ENCODE measurements at regions not wholly inside any gene's neighbourhood (a gene's known extent, or its start where the extent isn't known, plus 50 kb on each side); places are given as distances from the start of the nearest gene placed in this dataset.
A peak's percentile ranks its signal among the peaks of the same experiment; 100 is the strongest.

DNA sequence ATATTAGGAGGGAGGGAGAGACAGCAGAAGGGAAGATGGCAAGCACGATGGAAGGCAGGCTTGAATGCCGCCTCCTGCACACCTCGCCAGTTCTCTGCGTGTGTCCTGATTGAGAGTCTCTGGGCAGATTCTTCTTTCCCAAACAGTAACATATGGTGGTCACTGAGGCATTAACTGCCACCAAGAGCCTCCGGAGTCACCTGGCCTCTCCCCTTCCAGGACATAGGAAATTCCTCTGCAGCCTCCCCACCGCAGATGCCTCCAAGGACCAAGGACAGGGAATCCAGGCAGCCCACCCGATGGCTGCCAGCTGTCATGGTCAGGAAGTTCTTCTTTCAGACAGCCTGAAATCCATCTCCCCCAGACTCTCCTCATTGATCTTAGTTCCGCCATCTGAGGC lies 149.3 kb downstream of the ENGASE start:
- Mint-ChIP-seq H3K27me3 (peaks cover 24% of the 10 kb centered on the region), H3K4me1 (no peaks in the 10 kb centered on the region), H3K9me3 (ENCODE audit: low read depth) (no peaks in the 10 kb centered on the region), H3K27ac (no peak overlapping the region), H3K36me3 (no peaks in the 10 kb centered on the region), H3K4me3 (no peak overlapping the region)
- ATAC-seq (no peak), DNase-seq (no peak)
- CTCF ChIA-PET = no interaction called here

- CTCF ChIA-PET = no interaction called here
- Mint-ChIP-seq H3K9me3 (ENCODE audit: low read depth) (no peaks in the 10 kb centered on the region), H3K27me3 (peaks cover 24% of the 10 kb centered on the region), H3K4me1 (no peaks in the 10 kb centered on the region), H3K27ac (no peak overlapping the region), H3K4me3 (no peak overlapping the region), H3K36me3 (no peaks in the 10 kb centered on the region)
- DNase-seq (no peak), ATAC-seq (no peak)
These were observed 148.8 kb downstream of the ENGASE start for GRCh38 chr17:79223471-79223870.

DNA sequence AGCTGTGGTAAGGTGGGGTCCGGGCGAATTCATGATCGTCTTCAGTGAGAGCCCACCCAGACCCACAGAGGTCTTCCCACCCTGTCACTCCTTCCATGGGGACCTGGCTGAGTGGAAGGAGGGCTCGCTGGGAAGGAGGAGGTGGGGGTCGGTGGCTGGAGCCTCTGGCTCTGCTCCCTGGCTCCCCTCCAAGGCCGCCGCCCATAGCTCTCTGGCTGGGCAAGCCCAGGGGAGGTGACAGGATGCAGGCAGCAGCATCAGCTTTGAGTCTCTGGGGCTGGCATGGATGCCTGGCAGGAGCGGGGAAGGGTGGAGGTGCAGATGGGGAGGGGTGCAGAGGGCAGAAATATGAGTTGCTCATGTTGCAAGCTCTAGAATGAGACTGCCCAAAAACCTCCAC lies 147.0 kb downstream of the ENGASE start:
- Mint-ChIP-seq H3K36me3 (no peaks in the 10 kb centered on the region), H3K27me3 (peaks cover 24% of the 10 kb centered on the region), H3K4me1 (no peaks in the 10 kb centered on the region), H3K27ac (no peak overlapping the region), H3K9me3 (ENCODE audit: low read depth) (no peaks in the 10 kb centered on the region), H3K4me3 (no peak overlapping the region)
- no peak for ATAC-seq
- no peak for DNase-seq
- CTCF ChIA-PET = no interaction called here

DNA sequence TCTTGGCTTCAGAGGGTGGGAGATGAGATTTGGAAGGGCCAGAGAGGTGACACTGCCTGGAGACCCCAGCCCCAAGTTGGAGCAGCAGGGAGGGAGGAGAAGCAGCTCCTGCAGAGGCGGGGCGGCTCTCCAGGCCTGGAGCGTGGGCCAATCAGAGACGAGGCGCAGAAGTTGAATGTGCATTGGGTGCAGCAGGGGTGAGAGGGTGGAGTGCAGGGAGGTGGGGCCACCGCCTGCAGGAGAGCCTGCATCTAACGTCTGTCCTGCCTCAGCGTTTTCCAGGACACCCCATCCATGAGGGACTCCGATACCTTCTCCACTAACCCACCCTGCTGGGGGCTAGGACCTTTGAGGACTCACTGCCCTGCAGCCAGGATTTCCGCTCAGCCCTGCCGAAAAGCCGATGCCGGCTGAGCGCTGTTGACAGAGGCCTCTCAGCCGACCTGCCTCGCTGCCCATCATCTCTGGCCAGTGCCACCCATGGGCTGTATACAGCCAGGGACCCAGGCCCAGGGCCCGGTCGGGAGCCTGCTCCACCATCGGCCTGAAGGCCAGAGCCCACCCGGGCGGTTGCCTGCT lies 146.2 kb downstream of the ENGASE start:
- Mint-ChIP-seq H3K9me3 (ENCODE audit: low read depth) (no peaks in the 10 kb centered on the region), H3K27me3 (peaks cover 24% of the 10 kb centered on the region), H3K4me1 (no peaks in the 10 kb centered on the region), H3K4me3 (no peak overlapping the region), H3K27ac (no peak overlapping the region), H3K36me3 (no peaks in the 10 kb centered on the region)
- CTCF ChIA-PET = no interaction called here
- ATAC-seq = peak; percentile 30
- no peak for DNase-seq

DNA sequence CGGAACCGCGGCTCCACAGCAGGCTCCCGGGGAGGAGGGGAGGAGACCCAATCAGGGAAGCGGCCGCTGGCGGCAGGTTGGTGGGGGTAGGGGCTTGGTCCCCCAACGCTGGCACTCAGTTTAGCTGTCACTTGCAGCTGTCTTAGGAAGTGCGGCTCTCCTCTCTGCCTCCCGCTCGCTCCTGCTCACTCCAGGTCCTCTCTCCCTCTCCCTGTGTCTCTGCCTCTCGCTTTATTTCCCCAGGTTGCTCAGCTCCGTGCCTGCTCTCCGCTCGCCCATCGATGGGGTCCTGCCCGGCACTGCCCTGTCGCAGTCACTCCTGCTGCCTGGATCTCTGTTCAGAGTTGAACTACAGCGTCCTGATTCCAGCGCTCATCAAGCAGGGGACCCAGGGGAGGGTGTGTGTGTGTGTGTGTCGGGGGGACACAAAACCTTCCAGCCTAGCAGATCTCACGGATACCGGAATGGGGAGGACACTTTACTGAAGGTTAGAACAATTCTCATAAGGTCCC lies 145.6 kb downstream of the ENGASE start:
- Mint-ChIP-seq H3K27me3 (peaks cover 24% of the 10 kb centered on the region), H3K4me3 (no peak overlapping the region), H3K36me3 (no peaks in the 10 kb centered on the region), H3K9me3 (ENCODE audit: low read depth) (no peaks in the 10 kb centered on the region), H3K27ac (no peak overlapping the region), H3K4me1 (no peaks in the 10 kb centered on the region)
- ATAC-seq (no peak), DNase-seq (no peak)
- CTCF ChIA-PET = no interaction called here

GRCh38 chr17:79219208-79219935 lies 144.7 kb downstream of the ENGASE start:
- no peaks in the 10 kb centered on the region for H3K4me1 Mint-ChIP-seq
- CTCF ChIA-PET = interaction anchor here (1.6 kb wide), 1 partner anchor 132 kb away, joined by 3 read pairs; no protein-coding TSS in a partner anchor
- DNase-seq (no peak), ATAC-seq (no peak)
- H3K9me3 Mint-ChIP-seq (ENCODE audit: low read depth) = no peaks in the 10 kb centered on the region
- no peak overlapping the region for H3K27ac Mint-ChIP-seq
- H3K27me3 Mint-ChIP-seq = peaks cover 24% of the 10 kb centered on the region
- H3K36me3 Mint-ChIP-seq = no peaks in the 10 kb centered on the region
- H3K4me3 Mint-ChIP-seq = no peak overlapping the region

DNA sequence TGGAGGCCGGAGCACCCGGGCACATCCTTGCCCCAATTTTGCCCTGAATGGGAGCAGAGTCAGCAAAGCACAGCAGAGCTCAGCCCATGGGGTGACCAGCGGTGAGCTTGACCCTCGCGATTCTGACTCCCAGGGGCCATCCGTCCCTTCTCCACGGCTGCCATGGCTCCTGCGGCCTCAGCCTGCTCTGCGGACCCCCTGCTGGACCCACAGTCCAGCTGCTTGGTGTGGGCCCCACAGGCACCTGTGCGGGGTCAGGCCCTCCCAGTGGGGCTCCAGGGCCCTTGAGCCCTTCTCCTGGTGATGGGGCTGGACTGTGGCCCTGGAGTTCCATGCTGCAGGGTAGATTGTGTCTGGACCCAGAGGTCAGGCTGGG lies 144.2 kb downstream of the ENGASE start:
- Mint-ChIP-seq H3K36me3 (no peaks in the 10 kb centered on the region), H3K4me3 (no peak overlapping the region), H3K27ac (no peak overlapping the region), H3K4me1 (no peaks in the 10 kb centered on the region), H3K27me3 (peaks cover 20% of the 10 kb centered on the region), H3K9me3 (ENCODE audit: low read depth) (no peaks in the 10 kb centered on the region)
- DNase-seq (no peak), ATAC-seq (no peak)
- CTCF ChIA-PET = interaction anchor here (1.6 kb wide), 1 partner anchor 131 kb away, joined by 3 read pairs; no protein-coding TSS in a partner anchor

GRCh38 chr17:79218175-79218824 lies 143.7 kb downstream of the ENGASE start:
- no peak overlapping the region for H3K4me3 Mint-ChIP-seq
- peaks cover 23% of the 10 kb centered on the region for H3K27me3 Mint-ChIP-seq
- CTCF ChIA-PET = interaction anchor here (1.6 kb wide), 1 partner anchor 131 kb away, joined by 3 read pairs; no protein-coding TSS in a partner anchor
- DNase-seq (no peak), ATAC-seq (no peak)
- H3K9me3 Mint-ChIP-seq (ENCODE audit: low read depth) = no peaks in the 10 kb centered on the region
- H3K4me1 Mint-ChIP-seq = no peaks in the 10 kb centered on the region
- no peaks in the 10 kb centered on the region for H3K36me3 Mint-ChIP-seq
- no peak overlapping the region for H3K27ac Mint-ChIP-seq

DNA sequence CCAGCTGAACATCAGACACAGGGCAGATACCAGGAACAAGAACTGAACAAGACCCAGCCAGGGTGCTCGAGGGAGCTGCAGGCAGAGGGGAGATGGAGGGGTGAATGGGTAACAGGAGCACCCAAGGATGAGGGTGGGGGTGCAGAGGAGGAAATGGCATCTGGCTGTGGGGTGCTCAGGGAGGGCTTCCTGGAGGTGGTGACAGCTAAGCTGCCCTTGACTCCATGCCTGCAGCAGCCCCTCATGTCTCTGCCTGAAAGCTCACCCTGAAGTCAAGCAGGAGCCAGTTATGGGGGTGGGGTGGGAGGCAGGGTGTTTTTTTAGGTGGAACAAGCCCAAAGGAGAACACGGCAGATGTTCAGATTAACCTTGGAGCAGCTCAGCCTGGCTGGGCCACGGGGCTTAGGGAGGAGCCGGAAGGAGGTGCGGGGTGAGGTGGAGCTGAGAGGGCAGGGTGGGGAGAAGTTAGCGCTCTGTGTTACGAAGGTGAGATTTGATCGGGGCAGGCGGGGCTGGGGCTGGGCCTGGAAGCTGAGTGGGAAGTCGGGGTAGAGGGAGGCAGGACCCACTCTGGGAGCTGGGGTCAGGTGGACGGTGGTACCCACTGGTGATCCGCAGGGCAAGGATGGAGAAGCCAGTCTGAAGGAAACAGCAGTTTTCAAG lies 143.0 kb downstream of the ENGASE start:
- no peaks in the 10 kb centered on the region for H3K36me3 Mint-ChIP-seq
- no peaks in the 10 kb centered on the region for H3K9me3 Mint-ChIP-seq (ENCODE audit: low read depth)
- DNase-seq (no peak), ATAC-seq (no peak)
- CTCF ChIA-PET = interaction anchor here (0.6 to 1.6 kb wide), 2 partner anchors 130 to 176 kb away, joined by 3 read pairs; no protein-coding TSS in a partner anchor
- no peak overlapping the region for H3K27ac Mint-ChIP-seq
- no peak overlapping the region for H3K4me3 Mint-ChIP-seq
- no peaks in the 10 kb centered on the region for H3K4me1 Mint-ChIP-seq
- peaks cover 23% of the 10 kb centered on the region for H3K27me3 Mint-ChIP-seq

DNA sequence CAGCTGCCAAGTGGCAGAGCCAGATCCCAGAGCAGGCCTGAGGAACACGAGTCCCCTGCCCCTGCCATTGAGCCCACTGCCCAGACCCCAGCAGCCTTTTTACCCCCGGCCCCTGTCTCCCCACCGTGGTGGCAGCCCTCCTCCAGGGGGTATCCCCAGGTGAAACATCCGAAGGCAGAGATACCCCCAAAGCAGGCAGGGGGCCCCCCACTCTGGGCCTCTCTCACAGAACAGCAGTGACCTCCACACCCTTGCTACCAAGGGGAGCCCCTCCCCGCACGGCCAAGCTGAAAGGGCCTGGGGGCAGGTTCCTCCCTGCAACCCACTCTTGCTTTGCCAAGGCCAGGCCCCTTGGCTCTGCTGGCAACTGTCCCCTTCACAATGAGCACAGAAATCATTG lies 142.2 kb downstream of the ENGASE start:
- Mint-ChIP-seq H3K4me1 (no peaks in the 10 kb centered on the region), H3K4me3 (no peak overlapping the region), H3K27me3 (peaks cover 24% of the 10 kb centered on the region), H3K27ac (no peak overlapping the region), H3K9me3 (ENCODE audit: low read depth) (no peaks in the 10 kb centered on the region), H3K36me3 (no peaks in the 10 kb centered on the region)
- CTCF ChIA-PET = no interaction called here
- ATAC-seq (no peak), DNase-seq (no peak)

- DNase-seq = no peak
These were observed 141.8 kb downstream of the ENGASE start for GRCh38 chr17:79216391-79216790.

DNA sequence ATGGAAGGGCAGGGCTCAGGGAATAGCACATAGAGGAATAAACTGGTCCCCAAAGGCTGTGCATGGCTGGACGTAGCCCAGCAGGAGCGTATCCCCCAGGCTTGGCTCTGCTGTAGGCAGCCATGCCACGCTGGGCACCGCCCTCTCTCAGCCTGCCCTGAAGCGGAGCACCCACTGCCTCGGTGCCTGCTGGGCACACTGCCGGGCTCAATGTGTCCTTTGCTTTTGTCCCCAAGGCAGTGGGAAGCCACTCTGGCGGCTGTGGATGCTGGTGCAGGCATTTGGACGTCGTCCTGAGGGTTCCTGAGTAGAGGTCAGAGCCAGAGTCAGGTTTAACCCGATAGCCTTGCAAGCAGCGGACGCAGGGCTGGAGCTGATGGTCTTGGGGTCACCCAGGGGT lies 141.0 kb downstream of the ENGASE start:
- CTCF ChIA-PET = no interaction called here
- Mint-ChIP-seq H3K4me3 (no peak overlapping the region), H3K27me3 (peaks cover 19% of the 10 kb centered on the region), H3K27ac (no peak overlapping the region), H3K4me1 (no peaks in the 10 kb centered on the region), H3K36me3 (no peaks in the 10 kb centered on the region), H3K9me3 (ENCODE audit: low read depth) (no peaks in the 10 kb centered on the region)
- no peak for ATAC-seq
- DNase-seq = no peak

More at GRCh38 chr17:79216391-79216790, 141.8 kb downstream of the ENGASE start:
- H3K9me3 Mint-ChIP-seq (ENCODE audit: low read depth) = no peaks in the 10 kb centered on the region
- no peak overlapping the region for H3K4me3 Mint-ChIP-seq
- H3K27me3 Mint-ChIP-seq = peaks cover 24% of the 10 kb centered on the region
- no peaks in the 10 kb centered on the region for H3K4me1 Mint-ChIP-seq
- H3K27ac Mint-ChIP-seq = no peak overlapping the region
- no peak for ATAC-seq
- H3K36me3 Mint-ChIP-seq = no peaks in the 10 kb centered on the region
- CTCF ChIA-PET = no interaction called here

- Mint-ChIP-seq H3K36me3 (no peaks in the 10 kb centered on the region), H3K4me3 (no peak overlapping the region), H3K4me1 (no peaks in the 10 kb centered on the region), H3K27me3 (peaks cover 14% of the 10 kb centered on the region), H3K27ac (no peak overlapping the region), H3K9me3 (ENCODE audit: low read depth) (no peaks in the 10 kb centered on the region)
- ATAC-seq = no peak
- CTCF ChIA-PET = no interaction called here
- DNase-seq = no peak
These were observed 140.4 kb downstream of the ENGASE start for GRCh38 chr17:79214940-79215604.
